ENCODE measurements at regions not wholly inside any gene's neighbourhood (a gene's known extent, or its start where the extent isn't known, plus 50 kb on each side); places are given as distances from the start of the nearest gene placed in this dataset.

- TF ChIP-seq POLR2AphosphoS5 (IDR thresholded peaks at IDR 0.05) = no peak
- TF ChIP-seq CTCF (IDR thresholded peaks at IDR 0.05) = no peak
Observed at GRCh38 chr4:110962616-110963015, 339.7 kb upstream of the PITX2 start.
